RWPE1 (cell line): ENCODE measurements at regions not wholly inside any gene's neighbourhood (a gene's known extent, or its start where the extent isn't known, plus 50 kb on each side); places are given as distances from the start of the nearest gene placed in this dataset.

ENCODE experiments used
- CTCF ChIA-PET: fragments of 350-600 bp; sonication (Branson Sonifier 250); formaldehyde crosslinking; extraction: SDS; loops from one replicate; lab custom pipeline; 2021; lab: Yijun Ruan, JAX
- POLR2A ChIA-PET: fragments of 400-600 bp; formaldehyde crosslinking; extraction: SDS; loops from one replicate; lab custom pipeline; 2020; ENCODE audit warnings: antibody characterized with exemption; ENCODE audit not compliant: low non-redundant PET; lab: Yijun Ruan, JAX
- DNase-seq: peaks from one replicate; pipeline ENCODE4 v3.0.0; 2012; ENCODE audit warnings: low spot score
- H3K27ac ChIP-seq: fragments of 450-650 bp; 2 replicates; pipeline ENCODE4 v1.5.1; 2017
- CTCF ChIP-seq: fragments of 450-650 bp; conservative IDR thresholded peaks from 2 replicates; pipeline ENCODE4 v1.5.1; 2017; ENCODE audit warnings: low read depth, mild to moderate bottlenecking

DNA sequence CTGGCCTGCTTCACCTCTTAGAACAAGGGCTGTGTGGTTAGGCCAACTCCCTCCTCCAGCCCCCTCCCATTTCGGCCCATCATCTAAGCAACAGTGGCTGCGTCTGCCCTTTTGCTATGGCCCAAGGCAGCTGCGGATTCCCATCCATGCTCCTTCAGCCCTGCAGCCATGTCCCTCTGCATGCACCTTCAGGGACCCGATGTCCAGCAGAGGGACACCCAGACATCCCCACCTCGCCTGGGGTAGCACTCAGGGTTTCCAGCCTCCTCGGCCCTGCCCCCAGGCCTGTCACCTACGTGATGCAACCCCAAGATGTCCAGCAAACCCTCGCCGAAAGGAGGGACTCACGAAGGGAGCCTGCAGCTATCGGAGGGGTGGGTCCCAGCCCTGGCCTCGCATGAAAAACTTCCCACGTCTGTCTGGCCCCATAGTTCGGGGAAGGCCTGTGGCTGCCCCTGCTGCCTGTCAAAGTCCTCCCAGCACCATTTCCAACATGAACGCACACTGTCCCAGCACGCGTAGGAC lies 194.4 kb downstream of the CTTN start:
- ChIA-PET POLR2A (no interaction called here), CTCF (interaction anchor here (0.7 kb wide), 1 partner anchor 11 kb away, joined by 3 read pairs; no protein-coding TSS in a partner anchor)
- no peak for DNase-seq
- H3K27ac ChIP-seq, result no peak overlapping the region
- TF ChIP-seq CTCF, result no peak

GRCh38 chr11:70593446-70593983 lies 195.2 kb downstream of the CTTN start:
- no peak for TF ChIP-seq CTCF
- POLR2A ChIA-PET, result no interaction called here
- CTCF ChIA-PET, result no interaction called here
- DNase-seq, result no peak
- no peak overlapping the region for H3K27ac ChIP-seq

- DNase-seq, result no peak
- POLR2A ChIA-PET, result no interaction called here
- TF ChIP-seq CTCF, result no peak
- CTCF ChIA-PET, result no interaction called here
- no peak overlapping the region for H3K27ac ChIP-seq
These were observed 195.7 kb downstream of the CTTN start for GRCh38 chr11:70594031-70594430.

- no peak for TF ChIP-seq CTCF
- ChIA-PET CTCF (no interaction called here), POLR2A (no interaction called here)
- DNase-seq, result no peak
- no peak overlapping the region for H3K27ac ChIP-seq
These were observed 196.3 kb downstream of the CTTN start for GRCh38 chr11:70594606-70595005.

DNA sequence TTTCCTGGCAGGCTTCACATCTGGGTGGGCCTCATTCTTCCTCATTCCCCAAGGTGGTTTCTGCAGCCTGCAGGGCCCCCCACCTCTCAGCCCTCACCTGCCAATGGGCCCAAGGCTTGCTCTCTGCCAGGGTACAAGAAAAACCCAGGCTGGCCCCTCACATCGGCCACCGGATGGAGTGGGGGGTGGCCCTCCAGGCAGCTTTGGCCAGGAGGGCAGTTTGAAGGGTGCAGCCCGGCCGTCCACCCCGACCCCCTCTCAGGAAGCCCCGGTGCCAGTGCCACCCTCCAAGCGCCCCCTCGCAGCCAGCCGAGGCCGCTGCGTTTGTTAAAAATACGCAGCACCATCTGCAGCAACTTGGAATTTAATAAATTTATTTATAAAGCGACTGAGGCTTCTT lies 196.7 kb downstream of the CTTN start:
- ChIA-PET CTCF (no interaction called here), POLR2A (no interaction called here)
- no peak for TF ChIP-seq CTCF
- no peak overlapping the region for H3K27ac ChIP-seq
- DNase-seq, result no peak

DNA sequence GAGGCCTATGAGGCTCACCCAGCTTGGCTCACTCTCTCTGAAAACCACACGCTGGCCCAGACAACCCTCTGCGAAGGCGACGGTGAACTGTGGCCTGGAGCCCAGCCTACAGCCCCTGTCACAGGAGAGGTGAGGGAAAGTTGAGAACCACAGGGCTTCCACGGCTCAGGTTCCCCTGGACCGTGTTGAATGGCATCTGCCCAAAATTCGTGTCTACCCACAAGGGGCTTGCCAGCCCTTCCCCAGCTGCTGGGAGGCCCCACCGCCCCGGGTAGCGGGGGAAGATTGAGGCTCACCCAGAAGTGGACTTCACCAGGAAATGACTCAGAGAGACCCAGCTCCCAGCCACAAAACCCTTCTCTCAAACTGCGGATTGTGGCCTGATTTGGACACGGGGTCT lies 197.1 kb downstream of the CTTN start:
- no peak for TF ChIP-seq CTCF
- CTCF ChIA-PET, result no interaction called here
- no peak for DNase-seq
- POLR2A ChIA-PET, result no interaction called here
- no peak overlapping the region for H3K27ac ChIP-seq

DNA sequence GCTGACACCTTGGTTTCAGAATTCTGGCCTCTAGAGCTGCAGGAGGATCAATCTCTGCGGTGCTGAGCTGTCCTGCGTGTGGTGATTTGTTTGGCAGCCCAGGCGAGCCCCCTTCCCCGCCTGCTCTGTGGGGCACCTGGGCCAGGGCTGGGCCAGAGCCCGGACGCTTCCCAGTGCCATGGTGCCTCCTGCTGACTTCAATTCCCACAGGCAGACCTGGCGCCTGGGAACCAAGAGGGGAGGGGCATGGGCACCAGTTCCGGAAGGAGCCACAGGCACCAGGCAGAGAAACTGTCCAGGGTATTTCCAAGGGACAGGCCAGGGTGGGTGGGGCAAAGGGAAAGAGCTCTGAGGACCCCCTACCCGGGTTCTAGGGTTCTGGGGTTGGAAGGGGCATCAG lies 197.8 kb downstream of the CTTN start:
- ChIA-PET CTCF (interaction anchor here (0.6 kb wide), 1 partner anchor 44 kb away, joined by 3 read pairs; no protein-coding TSS in a partner anchor), POLR2A (no interaction called here)
- no peak overlapping the region for H3K27ac ChIP-seq
- no peak for DNase-seq
- no peak for TF ChIP-seq CTCF
